Neuron (in vitro differentiated cells): ENCODE measurements at regions not wholly inside any gene's neighbourhood (a gene's known extent, or its start where the extent isn't known, plus 50 kb on each side); places are given as distances from the start of the nearest gene placed in this dataset.

ENCODE experiments used
- H2AFZ ChIP-seq: one replicate; pipeline ENCODE4 v1.6.1; 2013; ENCODE audit warnings: low read depth, mild to moderate bottlenecking, inconsistent platforms, low read length, moderate library complexity
- H3K27me3 ChIP-seq: one replicate; pipeline ENCODE4 v1.6.1; 2013; ENCODE audit warnings: low read length; ENCODE audit not compliant: insufficient read depth
- H3K36me3 ChIP-seq: one replicate; pipeline ENCODE4 v1.6.1; 2013; ENCODE audit warnings: low read length; ENCODE audit not compliant: insufficient read depth
- H3K4me1 ChIP-seq: one replicate; pipeline ENCODE4 v1.6.1; 2013; ENCODE audit warnings: low read length; ENCODE audit not compliant: insufficient read depth
- H3K4me3 ChIP-seq: 2 replicates; pipeline ENCODE4 v1.5.1; 2013; ENCODE audit warnings: mild to moderate bottlenecking, low read length, moderate library complexity
- H3K9me3 ChIP-seq: one replicate; pipeline ENCODE4 v1.6.1; 2013; ENCODE audit warnings: low read length

DNA sequence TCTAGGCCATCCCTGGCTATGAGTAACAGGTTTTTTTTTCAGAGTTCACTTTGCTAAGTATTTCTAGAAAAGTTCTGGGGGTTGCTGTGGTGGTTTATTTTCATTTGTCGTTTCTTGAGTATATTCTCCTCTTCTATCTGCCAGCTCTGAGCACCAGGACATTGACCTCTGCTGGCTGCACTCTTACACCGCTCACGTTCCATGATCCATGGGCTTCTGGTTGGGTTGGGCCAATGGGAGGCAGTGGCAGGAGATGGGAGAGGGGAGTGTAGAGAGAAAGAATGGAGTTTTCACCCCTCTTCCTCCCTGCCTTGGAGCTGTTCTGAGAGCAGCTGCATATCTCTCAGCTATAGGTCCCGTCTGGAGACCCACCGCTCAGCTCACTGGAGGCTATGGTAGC lies 161.0 kb upstream of the ATXN1 start:
- H2AFZ ChIP-seq, result no peak overlapping the region
- no peaks in the 10 kb centered on the region for H3K4me1 ChIP-seq
- H3K4me3 ChIP-seq, result no peak overlapping the region
- no peaks in the 10 kb centered on the region for H3K9me3 ChIP-seq
- no peaks in the 10 kb centered on the region for H3K27me3 ChIP-seq
- H3K36me3 ChIP-seq, result no peaks in the 10 kb centered on the region

DNA sequence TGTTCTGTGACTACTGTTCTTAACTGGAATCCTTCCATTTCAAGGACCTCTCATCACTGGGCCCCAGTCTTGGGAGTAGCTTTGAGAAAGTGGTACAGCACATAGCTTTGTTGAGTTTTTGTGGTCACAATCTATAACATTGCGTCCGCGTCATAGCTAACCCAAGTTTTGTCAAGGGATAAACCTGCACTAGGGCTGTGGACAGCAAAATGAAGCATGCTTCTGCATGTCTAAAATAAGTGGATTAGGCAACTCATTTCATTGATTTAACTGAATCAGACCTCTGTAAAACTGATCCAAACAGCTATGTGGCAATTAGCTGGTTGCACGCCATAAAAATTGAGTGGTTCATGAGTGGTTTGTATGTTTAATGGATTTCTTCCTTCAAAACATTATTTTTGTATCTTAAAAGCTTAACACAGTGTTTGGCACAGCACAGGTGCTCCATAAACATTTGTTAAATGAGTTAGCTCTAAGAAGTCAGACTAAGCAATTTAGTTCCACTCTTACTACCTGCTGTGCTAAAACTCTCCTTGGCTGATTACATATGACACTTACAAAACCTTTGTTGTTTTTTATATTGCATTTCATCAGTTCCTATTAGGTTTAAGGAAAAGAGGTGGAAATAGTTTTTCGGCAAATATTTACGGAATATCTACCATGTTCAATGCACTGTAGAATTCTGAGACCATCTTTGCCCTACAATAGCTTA lies 160.3 kb upstream of the ATXN1 start:
- Histone ChIP-seq H3K27me3 (no peaks in the 10 kb centered on the region), H2AFZ (no peak overlapping the region), H3K36me3 (no peaks in the 10 kb centered on the region), H3K4me3 (no peak overlapping the region), H3K9me3 (no peaks in the 10 kb centered on the region), H3K4me1 (no peaks in the 10 kb centered on the region)

DNA sequence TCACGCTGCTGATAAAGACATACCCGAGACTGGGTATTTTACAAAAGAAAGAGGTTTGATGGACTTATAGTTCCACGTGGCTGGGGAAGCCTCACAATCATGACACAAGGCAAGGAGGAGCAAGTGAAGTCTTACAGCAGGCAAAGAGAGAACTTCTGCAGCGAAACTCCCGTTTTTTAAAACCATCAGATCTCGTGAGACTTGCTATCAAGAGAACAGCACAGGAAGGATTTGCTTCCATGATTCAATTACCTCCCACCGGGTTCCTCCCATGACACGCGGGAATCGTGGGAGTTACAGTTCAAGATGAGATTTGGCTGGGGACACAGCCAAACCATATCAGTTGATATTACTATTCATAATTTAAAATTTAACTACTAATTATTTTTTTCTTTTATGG lies 157.3 kb upstream of the ATXN1 start:
- no peak overlapping the region for H3K4me3 ChIP-seq
- H3K36me3 ChIP-seq, result no peaks in the 10 kb centered on the region
- H3K4me1 ChIP-seq, result no peaks in the 10 kb centered on the region
- no peaks in the 10 kb centered on the region for H3K27me3 ChIP-seq
- no peak overlapping the region for H2AFZ ChIP-seq
- H3K9me3 ChIP-seq, result no peaks in the 10 kb centered on the region

GRCh38 chr6:16914184-16914583 lies 152.9 kb upstream of the ATXN1 start:
- H3K9me3 ChIP-seq, result no peaks in the 10 kb centered on the region
- H3K4me1 ChIP-seq, result no peaks in the 10 kb centered on the region
- H2AFZ ChIP-seq, result no peak overlapping the region
- H3K36me3 ChIP-seq, result no peaks in the 10 kb centered on the region
- H3K27me3 ChIP-seq, result peaks cover 3% of the 10 kb centered on the region
- H3K4me3 ChIP-seq, result no peak overlapping the region

DNA sequence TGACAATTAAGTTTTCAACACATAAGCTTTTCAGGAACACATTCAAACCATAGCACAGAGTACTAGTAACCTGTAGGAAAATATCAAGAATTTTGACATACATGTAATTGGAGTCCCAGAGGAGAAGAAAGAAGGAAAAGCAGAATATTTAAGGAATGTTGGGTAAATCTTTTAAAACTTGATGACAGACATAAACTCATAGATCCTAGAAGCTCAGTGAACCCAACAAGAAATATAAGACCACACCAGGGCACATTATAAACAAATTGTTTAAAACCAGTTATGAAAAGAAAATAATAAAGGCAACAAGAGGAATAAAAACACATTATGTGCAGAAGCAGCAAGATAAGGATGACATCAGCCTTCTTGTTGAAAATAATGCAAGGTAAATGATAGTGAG lies 151.5 kb upstream of the ATXN1 start:
- Histone ChIP-seq H3K36me3 (no peaks in the 10 kb centered on the region), H3K4me1 (no peaks in the 10 kb centered on the region), H2AFZ (no peak overlapping the region), H3K4me3 (no peak overlapping the region), H3K9me3 (no peaks in the 10 kb centered on the region), H3K27me3 (peaks cover 3% of the 10 kb centered on the region)

GRCh38 chr6:16911088-16911487 lies 149.8 kb upstream of the ATXN1 start:
- Histone ChIP-seq H3K27me3 (peaks cover 3% of the 10 kb centered on the region), H3K36me3 (no peaks in the 10 kb centered on the region), H3K4me1 (no peaks in the 10 kb centered on the region), H2AFZ (no peak overlapping the region), H3K9me3 (no peaks in the 10 kb centered on the region), H3K4me3 (no peak overlapping the region)

- Histone ChIP-seq H3K27me3 (peaks cover 3% of the 10 kb centered on the region), H3K36me3 (no peaks in the 10 kb centered on the region), H3K4me1 (no peaks in the 10 kb centered on the region), H3K4me3 (no peak overlapping the region), H3K9me3 (no peaks in the 10 kb centered on the region), H2AFZ (no peak overlapping the region)
Measured at GRCh38 chr6:16909658-16910360, 148.5 kb upstream of the ATXN1 start.

- Histone ChIP-seq H3K36me3 (no peaks in the 10 kb centered on the region), H3K9me3 (no peaks in the 10 kb centered on the region)
Measured at GRCh38 chr6:16907991-16908390, 146.7 kb upstream of the ATXN1 start.

GRCh38 chr6:16904957-16905356 lies 143.7 kb upstream of the ATXN1 start:
- H3K36me3 ChIP-seq, result no peaks in the 10 kb centered on the region
- no peak overlapping the region for H3K4me3 ChIP-seq
- H3K4me1 ChIP-seq, result no peaks in the 10 kb centered on the region
- H2AFZ ChIP-seq, result no peak overlapping the region
- no peaks in the 10 kb centered on the region for H3K9me3 ChIP-seq
- peaks cover 2% of the 10 kb centered on the region for H3K27me3 ChIP-seq

More at GRCh38 chr6:16907991-16908390, 146.7 kb upstream of the ATXN1 start:
- H2AFZ ChIP-seq, result no peak overlapping the region
- no peaks in the 10 kb centered on the region for H3K4me1 ChIP-seq
- H3K27me3 ChIP-seq, result peaks cover 3% of the 10 kb centered on the region
- H3K4me3 ChIP-seq, result no peak overlapping the region

DNA sequence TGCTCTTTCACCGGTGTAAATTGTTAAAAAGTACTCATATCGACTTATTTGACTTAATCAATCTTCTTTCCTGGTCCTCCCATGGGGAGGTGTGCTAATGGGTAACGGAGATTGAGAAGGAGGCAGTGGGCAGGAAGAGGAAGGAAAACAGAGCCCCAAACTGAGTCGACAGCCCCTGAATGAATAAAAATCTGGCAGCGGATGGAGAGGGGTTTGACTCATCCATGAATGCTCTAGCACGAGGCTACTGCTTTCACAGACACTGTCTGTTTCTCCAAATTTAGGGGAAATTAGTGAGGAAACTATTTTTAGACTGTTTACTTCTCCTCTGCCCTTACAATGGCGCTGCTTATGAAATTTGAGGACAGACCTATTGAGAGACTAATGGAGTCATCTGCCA lies 142.2 kb upstream of the ATXN1 start:
- Histone ChIP-seq H3K36me3 (no peaks in the 10 kb centered on the region), H3K4me1 (no peaks in the 10 kb centered on the region), H3K9me3 (no peaks in the 10 kb centered on the region), H3K4me3 (no peak overlapping the region), H3K27me3 (no peaks in the 10 kb centered on the region), H2AFZ (no peak overlapping the region)

DNA sequence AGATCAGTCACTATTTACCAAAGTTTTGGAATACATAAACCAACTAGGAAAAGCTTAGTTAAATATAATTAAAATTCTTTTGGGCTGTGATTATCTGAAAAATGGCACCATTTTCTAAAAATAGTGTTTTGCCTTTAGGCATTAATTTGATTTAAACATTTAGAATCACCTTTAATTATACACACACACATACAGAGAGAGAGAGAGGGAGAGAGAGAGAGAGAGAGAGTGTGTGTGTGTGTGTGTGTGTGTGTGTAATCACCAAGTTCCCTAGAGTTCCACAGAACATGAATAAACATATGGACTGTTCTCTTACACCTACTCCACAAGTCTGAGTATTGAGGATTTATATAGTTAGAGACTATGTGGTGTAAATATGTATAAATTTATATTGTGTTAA lies 141.2 kb upstream of the ATXN1 start:
- Histone ChIP-seq H3K4me1 (no peaks in the 10 kb centered on the region), H2AFZ (no peak overlapping the region), H3K4me3 (no peak overlapping the region), H3K36me3 (no peaks in the 10 kb centered on the region), H3K9me3 (no peaks in the 10 kb centered on the region), H3K27me3 (no peaks in the 10 kb centered on the region)

DNA sequence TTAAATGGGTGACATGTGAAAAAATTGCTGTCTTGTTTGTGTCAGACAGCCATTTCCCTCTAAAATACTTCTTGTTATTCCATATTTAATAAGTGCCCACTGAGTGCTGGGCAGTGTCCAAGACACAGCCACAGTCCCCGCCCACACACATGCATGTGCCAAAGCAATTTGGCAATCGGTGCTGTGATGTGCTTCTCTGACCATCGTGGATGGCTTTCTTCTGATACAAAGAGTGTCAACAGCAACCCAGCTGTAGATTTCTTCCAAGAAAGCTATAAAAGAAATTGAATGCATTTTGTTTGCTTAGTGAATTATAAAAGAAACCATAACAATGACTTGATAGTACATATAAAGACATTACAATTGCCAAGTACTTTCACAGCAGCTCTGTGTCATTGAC lies 140.5 kb upstream of the ATXN1 start:
- no peaks in the 10 kb centered on the region for H3K4me1 ChIP-seq
- H3K4me3 ChIP-seq, result no peak overlapping the region
- no peak overlapping the region for H2AFZ ChIP-seq
- no peaks in the 10 kb centered on the region for H3K36me3 ChIP-seq
- no peaks in the 10 kb centered on the region for H3K9me3 ChIP-seq
- H3K27me3 ChIP-seq, result no peaks in the 10 kb centered on the region

- H3K4me3 ChIP-seq, result no peak overlapping the region
- H2AFZ ChIP-seq, result no peak overlapping the region
- no peaks in the 10 kb centered on the region for H3K36me3 ChIP-seq
- no peaks in the 10 kb centered on the region for H3K27me3 ChIP-seq
- H3K9me3 ChIP-seq, result no peaks in the 10 kb centered on the region
- H3K4me1 ChIP-seq, result no peaks in the 10 kb centered on the region
Measured at GRCh38 chr6:16901306-16901705, 140.0 kb upstream of the ATXN1 start.
